Lower leg skin (tissue), 4 donors: ENCODE measurements at regions not wholly inside any gene's neighbourhood (a gene's known extent, or its start where the extent isn't known, plus 50 kb on each side); places are given as distances from the start of the nearest gene placed in this dataset.

Source experiments
- DNase-seq, 2 donors: peaks; one replicate each; pipeline ENCODE4 v3.0.0-alpha.2; 2019; ENCODE audit warnings: low spot score in 2 of 2
- H3K4me3 ChIP-seq: fragments of 200-600 bp; sonication (generic); 2 replicates; pipeline ENCODE4 v1.5.1; 2017; ENCODE audit warnings: mild to moderate bottlenecking, low read depth; ENCODE audit not compliant: poor library complexity, severe bottlenecking
- CTCF ChIP-seq, 3 donors: fragments of 450-650 bp; IDR thresholded peaks; one replicate each; pipeline ENCODE4 v1.5.1; 2016; ENCODE audit warnings: antibody characterized with exemption in 3 of 3, mild to moderate bottlenecking in 3 of 3, moderate library complexity in 2 of 3
- POLR2A ChIP-seq, 2 donors: fragments of 450-650 bp; IDR thresholded peaks; one replicate each; pipeline ENCODE4 v1.6.1; 2016 to 2017; ENCODE audit warnings: antibody characterized with exemption in 2 of 2, mild to moderate bottlenecking in 1 of 2, moderate library complexity in 1 of 2
- WGBS, 2 donors: methylation state at CpG; one replicate each; pipeline ENCODE4 v1.1.5; 2018; 5-methylcytosine and 5-hydroxymethylcytosine counted together
- intact Hi-C: fragments of 100-400 bp; cut with DNase I; formaldehyde crosslinking; loops from one replicate; pipeline ENCODE4 v1.15.0; 2023; ENCODE audit warnings: low total_unique reads

GRCh38 chrX:83169683-83170082 lies 338.4 kb upstream of the POU3F4 start:
- intact Hi-C loops: no loop called here
- no peak overlapping the region for H3K4me3 ChIP-seq
- 65 to 71% methylated on average over 2 of the region's 2 CpGs for WGBS, 2 donors
- no peak for TF ChIP-seq POLR2A (IDR thresholded peaks at IDR 0.05)
- TF ChIP-seq CTCF (IDR thresholded peaks at IDR 0.05): no peak
- no peak for DNase-seq

- peak in 1 of 2 donors; percentile 72 for DNase-seq
- TF ChIP-seq CTCF (IDR thresholded peaks at IDR 0.05) (no peak), POLR2A (IDR thresholded peaks at IDR 0.05) (no peak)
- no peak overlapping the region for H3K4me3 ChIP-seq
- WGBS, 2 donors: 73 to 80% methylated on average over 1 to 6 of the region's 6 CpGs
- intact Hi-C loops: no loop called here
Observed at GRCh38 chrX:83185010-83185409, 323.1 kb upstream of the POU3F4 start.

- intact Hi-C loops: no loop called here
- H3K4me3 ChIP-seq: no peak overlapping the region
- TF ChIP-seq POLR2A (IDR thresholded peaks at IDR 0.05) (no peak), CTCF (IDR thresholded peaks at IDR 0.05) (no peak)
- WGBS, 2 donors: 80 to 83% methylated on average over 1 to 5 of the region's 5 CpGs
- peak in 1 of 2 donors; percentile 43 for DNase-seq
Observed at GRCh38 chrX:83185887-83186286, 322.2 kb upstream of the POU3F4 start.

GRCh38 chrX:83186632-83187031 lies 321.5 kb upstream of the POU3F4 start:
- 82 to 100% methylated on average over 6 to 15 of the region's 17 CpGs for WGBS, 2 donors

More at GRCh38 chrX:83186632-83187031, 321.5 kb upstream of the POU3F4 start:
- no peak overlapping the region for H3K4me3 ChIP-seq
- no peak for TF ChIP-seq CTCF (IDR thresholded peaks at IDR 0.05)
- no peak for TF ChIP-seq POLR2A (IDR thresholded peaks at IDR 0.05)
- intact Hi-C loops: no loop called here
- DNase-seq: peak in 1 of 2 donors; percentile 79
